ENCODE measurements at regions not wholly inside any gene's neighbourhood (a gene's known extent, or its start where the extent isn't known, plus 50 kb on each side); places are given as distances from the start of the nearest gene placed in this dataset.

- TF ChIP-seq CTCF (IDR thresholded peaks at IDR 0.05) (no peak), POLR2A (IDR thresholded peaks at IDR 0.05) (no peak)
Observed at GRCh38 chr21:39061766-39062165, 121.5 kb downstream of the PSMG1 start.
